Heart left ventricle (tissue), 16 donors: ENCODE measurements at regions not wholly inside any gene's neighbourhood (a gene's known extent, or its start where the extent isn't known, plus 50 kb on each side); places are given as distances from the start of the nearest gene placed in this dataset.

ENCODE experiments used
- ATAC-seq, 4 donors: fragments of 200-7000 bp; cut with Tn5 transposase; one replicate each; pipeline ENCODE4 v1.9.1; 2020 to 2022; ENCODE audit warnings: moderate library complexity in 4 of 4, mild to moderate bottlenecking in 3 of 4, moderate number of reproducible peaks in 1 of 4
- DNase-seq, 5 donors: peaks; one replicate each; pipeline ENCODE4 v3.0.0-alpha.2; 2020
- H3K27ac ChIP-seq, 12 donors: fragments of 200-600 bp; sonication (generic) in 4 of 12; one replicate each; pipeline versions ENCODE4 v1.5.0 to v1.8.0; 2016 to 2022; ENCODE audit warnings: mild to moderate bottlenecking in 2 of 12
- H3K27me3 ChIP-seq, 9 donors: fragments of 200-600 bp; sonication (generic) in 2 of 9; one replicate each; pipeline versions ENCODE4 v1.5.1 to v1.8.0; 2016 to 2022; ENCODE audit warnings: mild to moderate bottlenecking in 3 of 9
- H3K36me3 ChIP-seq, 9 donors: fragments of 200-600 bp; sonication (generic) in 2 of 9; one replicate each; pipeline versions ENCODE4 v1.5.0 to v1.8.0; 2018 to 2022; ENCODE audit warnings: mild to moderate bottlenecking in 2 of 9
- H3K4me1 ChIP-seq, 12 donors: fragments of 200-600 bp; sonication (generic) in 4 of 12; one replicate each; pipeline versions ENCODE4 v1.5.0 to v1.8.0; 2016 to 2022; ENCODE audit warnings: mild to moderate bottlenecking in 3 of 12
- H3K4me3 ChIP-seq, 12 donors: fragments of 200-600 bp; sonication (generic) in 4 of 12; one replicate each; pipeline versions ENCODE4 v1.5.0 to v1.8.0; 2017 to 2022; ENCODE audit warnings: mild to moderate bottlenecking in 9 of 12, moderate library complexity in 4 of 12
- H3K9me3 ChIP-seq, 12 donors: fragments of 200-600 bp; sonication (generic) in 4 of 12; one replicate each; pipeline versions ENCODE4 v1.5.0 to v1.8.0; 2016 to 2022; ENCODE audit warnings: mild to moderate bottlenecking in 1 of 12
- POLR2A ChIP-seq, 2 donors: fragments of 450-650 bp; IDR thresholded peaks; one replicate each; pipeline ENCODE4 v1.6.1; 2017; ENCODE audit warnings: antibody characterized with exemption in 2 of 2, mild to moderate bottlenecking in 2 of 2, moderate library complexity in 2 of 2
- WGBS, 4 donors: extraction: QIAGEN DNeasy Blood & Tissue Kit in 2 of 4; methylation state at CpG; one replicate each; pipeline versions ENCODE4 v1.1.5 to v1.1.7; 2013 to 2018; 5-methylcytosine and 5-hydroxymethylcytosine counted together
- intact Hi-C, 10 donors: fragments of 100-400 bp; cut with DNase I; formaldehyde crosslinking; loops; one replicate each; pipeline versions ENCODE4 v1.11.1 to v1.14.2; 2022
- TF ChIP-seq, protein P1 (sequence below), 12 donors: fragments of 200-600 bp; sonication (generic) in 4 of 12; IDR thresholded peaks; one replicate each; pipeline versions ENCODE4 v1.5.0 to v1.8.0; 2018 to 2022; ENCODE audit warnings: antibody characterized with exemption in 12 of 12, mild to moderate bottlenecking in 5 of 12
- donor health status: ischemic (EF 13 %, LVEDD 7.1; RV severe dilation, severe dysfunction).
- donor health status: healthy with polysubstance abuse.
- donor health status: DM: no; HTN: yes; CAD: no.
- donor health status: DM: no; HTN: no; CAD: no.
- donor health status: ischemic (EF 25% LVEDD 6.9; RV normal size, moderate dysfunction).
- donor health status: ischemic (EF 25% LVEDD 5.7; RV mildly dilated, moderate dysfunction).
- donor health status: healthy.
- donor health status: DM: yes; HTN: yes; CAD: no.
- donor health status: ischemic (EF 35%, LVEDD 5.7; RV mildly dilated, moderate dysfunction).
- donor health status: nonischemic (EF 11% LVEDD 7.7; RV severe dilation, severe dysfunction).
- donor health status: DM: yes; HTN: yes; CAD: no.
- donor health status: PGD.
- donor health status: ischemic (EF 29% LVEDD 5.4; RV normal size, mild dysfunction).
- donor health status: nonischemic (EF 23%, LVEDD 6.1; RV moderate dilation, normal function).

DNA sequence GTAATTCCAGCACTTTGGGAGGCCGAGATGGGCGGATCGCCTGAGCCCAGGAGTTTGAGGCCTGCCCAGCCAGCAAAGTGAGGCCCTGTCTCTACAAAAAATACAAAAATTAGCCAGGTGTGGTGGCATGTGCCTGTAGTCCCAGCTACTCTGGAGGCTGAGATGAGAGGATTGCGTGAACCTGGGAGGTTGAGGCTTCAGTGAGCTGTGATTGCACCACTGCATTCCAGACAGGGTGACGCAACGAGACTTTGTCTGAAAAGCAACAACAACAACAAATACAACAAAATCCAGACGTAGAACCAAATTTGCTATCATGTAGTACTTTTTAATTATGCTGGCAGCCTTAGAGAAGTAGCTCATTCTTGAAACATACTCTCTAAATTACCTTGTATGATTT lies 277.1 kb downstream of the KLF5 start:
- H3K36me3 ChIP-seq, result no peaks in the 10 kb centered on the region
- no peak for TF ChIP-seq POLR2A (IDR thresholded peaks at IDR 0.05)
- TF ChIP-seq, protein P1, sequence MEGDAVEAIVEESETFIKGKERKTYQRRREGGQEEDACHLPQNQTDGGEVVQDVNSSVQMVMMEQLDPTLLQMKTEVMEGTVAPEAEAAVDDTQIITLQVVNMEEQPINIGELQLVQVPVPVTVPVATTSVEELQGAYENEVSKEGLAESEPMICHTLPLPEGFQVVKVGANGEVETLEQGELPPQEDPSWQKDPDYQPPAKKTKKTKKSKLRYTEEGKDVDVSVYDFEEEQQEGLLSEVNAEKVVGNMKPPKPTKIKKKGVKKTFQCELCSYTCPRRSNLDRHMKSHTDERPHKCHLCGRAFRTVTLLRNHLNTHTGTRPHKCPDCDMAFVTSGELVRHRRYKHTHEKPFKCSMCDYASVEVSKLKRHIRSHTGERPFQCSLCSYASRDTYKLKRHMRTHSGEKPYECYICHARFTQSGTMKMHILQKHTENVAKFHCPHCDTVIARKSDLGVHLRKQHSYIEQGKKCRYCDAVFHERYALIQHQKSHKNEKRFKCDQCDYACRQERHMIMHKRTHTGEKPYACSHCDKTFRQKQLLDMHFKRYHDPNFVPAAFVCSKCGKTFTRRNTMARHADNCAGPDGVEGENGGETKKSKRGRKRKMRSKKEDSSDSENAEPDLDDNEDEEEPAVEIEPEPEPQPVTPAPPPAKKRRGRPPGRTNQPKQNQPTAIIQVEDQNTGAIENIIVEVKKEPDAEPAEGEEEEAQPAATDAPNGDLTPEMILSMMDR (IDR thresholded peaks at IDR 0.05), result no peak
- no peaks in the 10 kb centered on the region for H3K4me1 ChIP-seq
- ATAC-seq (no peak), DNase-seq (no peak)
- no peaks in the 10 kb centered on the region for H3K27me3 ChIP-seq
- H3K4me3 ChIP-seq, result no peak overlapping the region
- no peak overlapping the region for H3K27ac ChIP-seq
- WGBS, 4 donors, result 90 to 95% (median 92%) methylated on average over 7 of the region's 7 CpGs
- H3K9me3 ChIP-seq, result peaks cover 0 to 3% (median 0%) of the 10 kb centered on the region in 12 donors
- intact Hi-C loops, result no loop called here

DNA sequence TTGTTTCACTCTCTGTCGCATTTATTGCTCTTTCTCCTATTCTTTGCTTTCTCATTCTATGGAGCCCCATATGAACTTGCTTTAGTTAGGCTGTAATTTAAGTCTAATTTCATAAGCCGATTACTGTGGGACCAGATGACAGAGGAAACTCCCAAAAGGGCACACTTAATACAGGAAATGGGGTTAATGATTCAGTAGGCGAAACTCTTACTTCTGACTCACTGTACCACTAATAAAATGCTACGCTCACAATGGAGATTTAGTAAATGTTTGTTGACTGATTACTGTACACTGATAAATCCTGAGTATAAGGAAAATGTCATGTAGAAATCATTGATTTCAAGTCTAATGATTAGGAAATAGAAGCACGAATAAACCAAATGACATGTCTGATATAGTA lies 276.4 kb downstream of the KLF5 start:
- DNase-seq (no peak), ATAC-seq (no peak)
- H3K27me3 ChIP-seq, result no peaks in the 10 kb centered on the region
- H3K36me3 ChIP-seq, result no peaks in the 10 kb centered on the region
- no peaks in the 10 kb centered on the region for H3K4me1 ChIP-seq
- H3K9me3 ChIP-seq, result peaks cover 0 to 3% (median 0%) of the 10 kb centered on the region in 12 donors
- H3K27ac ChIP-seq, result no peak overlapping the region
- intact Hi-C loops, result no loop called here
- WGBS, 4 donors, result 75 to 83% (median 80%) methylated on average over 5 of the region's 5 CpGs
- no peak overlapping the region for H3K4me3 ChIP-seq
- TF ChIP-seq, protein P1 (IDR thresholded peaks at IDR 0.05), result no peak
- TF ChIP-seq POLR2A (IDR thresholded peaks at IDR 0.05), result no peak

GRCh38 chr13:73334445-73334844 lies 275.6 kb downstream of the KLF5 start:
- DNase-seq, result no peak
- H3K27me3 ChIP-seq, result no peaks in the 10 kb centered on the region
- intact Hi-C loops, result no loop called here
- H3K27ac ChIP-seq, result no peak overlapping the region
- H3K9me3 ChIP-seq, result peaks cover 0 to 3% (median 0%) of the 10 kb centered on the region in 12 donors
- H3K4me3 ChIP-seq, result no peak overlapping the region
- WGBS, 4 donors, result 80 to 93% (median 91%) methylated on average over 4 of the region's 4 CpGs
- no peaks in the 10 kb centered on the region for H3K4me1 ChIP-seq
- no peaks in the 10 kb centered on the region for H3K36me3 ChIP-seq
- no peak for TF ChIP-seq POLR2A (IDR thresholded peaks at IDR 0.05)
- TF ChIP-seq, protein P1 (IDR thresholded peaks at IDR 0.05), result no peak
- no peak for ATAC-seq

GRCh38 chr13:73331556-73331955 lies 272.8 kb downstream of the KLF5 start:
- H3K4me1 ChIP-seq, result no peaks in the 10 kb centered on the region
- 78 to 95% (median 86%) methylated on average over 1 of the region's 1 CpG for WGBS, 4 donors
- H3K9me3 ChIP-seq, result peaks cover 0 to 3% (median 0%) of the 10 kb centered on the region in 12 donors
- no peak overlapping the region for H3K27ac ChIP-seq
- ATAC-seq (no peak), DNase-seq (no peak)
- TF ChIP-seq, protein P1 (IDR thresholded peaks at IDR 0.05), result no peak
- TF ChIP-seq POLR2A (IDR thresholded peaks at IDR 0.05), result no peak
- no peak overlapping the region for H3K4me3 ChIP-seq
- intact Hi-C loops, result no loop called here
- H3K27me3 ChIP-seq, result no peaks in the 10 kb centered on the region
- H3K36me3 ChIP-seq, result no peaks in the 10 kb centered on the region
